NCI-H2107 treated with DMSO at 0.1 percent for 48 hours (cell line): ENCODE measurements at regions not wholly inside any gene's neighbourhood (a gene's known extent, or its start where the extent isn't known, plus 50 kb on each side); places are given as distances from the start of the nearest gene placed in this dataset.
A peak's percentile ranks its signal among the peaks of the same experiment; 100 is the strongest.
"Not testable (repeated sequence)": the region's sequence is repeated elsewhere in the genome, so short reads cannot be mapped to it uniquely, and the experiment has no call there.

Source experiments
- DNase-seq: peaks from one replicate; lab custom pipeline; 2025; ENCODE audit not compliant: unreplicated experiment; lab: John Stamatoyannopoulos, UW

- no peak for DNase-seq
These were observed 950.1 kb downstream of the TBL1XR1 start for GRCh38 chr3:176247191-176247590.

DNA sequence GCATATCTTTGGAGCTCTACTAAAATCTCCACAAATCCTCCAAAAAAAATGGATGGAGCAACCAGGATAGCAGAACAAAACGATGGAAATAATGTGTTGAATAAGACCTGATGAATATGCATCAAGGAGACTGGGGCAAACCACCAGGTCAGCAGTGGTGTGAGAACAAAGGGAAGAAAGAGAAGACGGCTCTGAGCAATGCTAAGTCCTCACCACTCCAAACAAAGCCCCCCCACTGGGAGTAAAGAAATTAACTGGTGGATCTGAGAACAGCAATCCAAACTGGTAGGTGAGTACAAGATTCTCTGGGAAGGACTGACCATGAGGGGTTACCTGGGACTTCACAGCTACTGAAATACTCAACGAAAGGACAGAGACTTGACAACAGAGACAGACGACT is 977.3 kb downstream of the TBL1XR1 start:
- DNase-seq: no peak

DNA sequence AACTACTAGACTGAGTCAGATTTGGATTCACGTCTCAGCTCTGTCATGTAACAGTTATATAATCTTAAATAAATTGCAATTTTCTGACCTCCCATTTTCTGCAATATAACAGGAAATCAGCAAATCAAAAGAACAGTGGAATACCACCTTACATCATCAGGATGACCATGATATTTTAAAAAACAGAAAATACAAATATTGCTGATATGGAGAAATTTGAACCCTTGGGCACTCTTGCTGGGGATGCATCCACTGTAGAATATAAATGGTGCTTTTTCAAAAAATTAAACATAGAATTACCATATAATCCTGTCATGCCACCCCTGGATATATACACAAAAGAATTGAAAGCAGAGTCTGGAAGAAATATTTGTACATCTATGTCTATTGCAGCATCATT is 982.5 kb downstream of the TBL1XR1 start:
- no peak for DNase-seq

GRCh38 chr3:176213314-176213713 is 984.0 kb downstream of the TBL1XR1 start:
- DNase-seq: not testable (repeated sequence)

- no peak for DNase-seq
These were observed 988.4 kb downstream of the TBL1XR1 start for GRCh38 chr3:176208915-176209314.

GRCh38 chr3:176208283-176208682 is 989.0 kb downstream of the TBL1XR1 start:
- DNase-seq: no peak

- no peak for DNase-seq
These were observed 990.5 kb downstream of the TBL1XR1 start for GRCh38 chr3:176206809-176207208.

GRCh38 chr3:176202652-176203051 is 994.6 kb downstream of the TBL1XR1 start:
- no peak for DNase-seq

- no peak for DNase-seq
These were observed 1004.1 kb downstream of the TBL1XR1 start for GRCh38 chr3:176193032-176193730.

- no peak for DNase-seq
These were observed 1006.5 kb downstream of the TBL1XR1 start for GRCh38 chr3:176190755-176191154.

- DNase-seq: no peak
These were observed 1014.1 kb downstream of the TBL1XR1 start for GRCh38 chr3:176183181-176183580.

- no peak for DNase-seq
These were observed 1023.2 kb downstream of the TBL1XR1 start for GRCh38 chr3:176174060-176174459.

GRCh38 chr3:176172492-176172891 is 1024.8 kb downstream of the TBL1XR1 start:
- no peak for DNase-seq

- no peak for DNase-seq
These were observed 1030.0 kb downstream of the TBL1XR1 start for GRCh38 chr3:176167272-176167671.

DNA sequence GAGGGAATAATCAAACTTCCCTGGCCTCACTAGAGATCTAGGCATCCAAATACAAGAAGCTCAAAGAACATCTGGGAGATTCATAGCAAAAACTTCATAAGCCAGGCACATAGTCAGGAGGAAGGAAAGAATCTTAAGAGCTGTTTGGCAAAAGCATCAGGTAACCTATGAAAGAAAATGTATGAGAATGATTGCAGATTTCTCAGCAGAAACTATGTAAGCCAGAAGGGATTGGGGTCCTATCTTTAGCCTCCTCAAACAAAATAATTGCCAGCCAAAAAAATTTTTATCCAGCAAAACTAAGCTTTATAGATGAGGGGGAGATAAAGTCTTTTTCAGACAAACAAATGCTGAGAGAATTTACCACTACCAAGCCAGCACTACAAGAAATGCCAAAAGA is 1036.3 kb downstream of the TBL1XR1 start:
- no peak for DNase-seq

- no peak for DNase-seq
These were observed 1037.5 kb downstream of the TBL1XR1 start for GRCh38 chr3:176159796-176160195.

- no peak for DNase-seq
These were observed 1042.3 kb downstream of the TBL1XR1 start for GRCh38 chr3:176155012-176155411.

GRCh38 chr3:176149567-176149966 is 1047.7 kb downstream of the TBL1XR1 start:
- no peak for DNase-seq

GRCh38 chr3:176147251-176147650 is 1050.0 kb downstream of the TBL1XR1 start:
- DNase-seq: peak; percentile 95

DNA sequence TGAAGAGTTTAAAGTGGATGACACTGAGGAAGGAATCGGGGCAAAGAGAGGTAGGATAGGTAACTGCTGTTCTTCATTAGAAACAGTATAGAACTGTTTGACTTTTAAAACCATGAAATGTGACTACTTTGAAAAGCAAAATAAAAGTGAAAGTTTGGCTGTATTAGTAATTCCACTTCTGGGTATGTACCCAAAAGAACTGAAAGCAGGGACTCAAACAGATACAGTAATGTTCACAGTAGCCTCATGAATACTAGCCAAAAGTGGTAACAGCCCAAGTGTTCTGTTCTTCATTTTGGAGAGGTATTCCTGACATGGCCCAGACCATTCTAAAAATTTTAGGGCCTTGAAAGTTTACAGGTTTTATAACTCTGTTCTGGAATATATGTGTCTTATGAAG is 1055.4 kb downstream of the TBL1XR1 start:
- no peak for DNase-seq

DNA sequence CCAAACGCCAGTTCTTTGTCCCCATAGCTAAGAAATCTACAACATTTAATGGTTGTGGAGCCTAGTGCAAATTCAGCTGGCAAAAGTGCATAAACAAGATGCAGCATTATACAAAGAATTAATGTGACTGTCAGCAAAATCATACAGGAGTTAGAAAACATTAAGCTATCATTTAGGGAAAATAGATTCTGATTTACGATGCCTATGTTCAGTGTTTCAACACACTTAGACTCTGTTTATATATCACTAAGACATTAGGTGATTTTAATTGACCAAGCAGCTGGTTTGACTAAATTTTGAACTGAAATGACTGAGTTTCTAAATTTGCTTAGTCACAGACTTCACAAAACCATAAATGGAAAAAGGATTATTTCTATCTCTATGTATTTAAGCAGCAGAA is 1076.8 kb downstream of the TBL1XR1 start:
- no peak for DNase-seq

DNA sequence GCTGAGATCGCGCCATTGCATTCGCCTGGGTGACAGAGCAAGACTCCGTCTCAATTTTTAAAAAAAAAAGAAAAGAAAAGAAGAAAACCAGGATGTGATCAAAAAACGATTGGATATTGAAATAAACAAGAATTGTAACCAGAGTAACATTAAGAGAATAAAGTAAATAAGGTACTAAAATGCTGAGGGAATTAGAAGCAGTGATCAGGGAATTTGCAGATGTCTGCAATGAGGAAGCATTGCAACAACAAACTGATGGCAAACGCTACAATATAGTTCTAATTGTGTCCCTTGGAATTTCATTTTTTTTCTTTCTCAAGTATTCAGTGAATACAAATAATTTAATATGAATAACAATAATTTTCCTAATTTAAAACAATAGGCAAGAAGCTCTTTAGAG is 1077.5 kb downstream of the TBL1XR1 start:
- no peak for DNase-seq

DNA sequence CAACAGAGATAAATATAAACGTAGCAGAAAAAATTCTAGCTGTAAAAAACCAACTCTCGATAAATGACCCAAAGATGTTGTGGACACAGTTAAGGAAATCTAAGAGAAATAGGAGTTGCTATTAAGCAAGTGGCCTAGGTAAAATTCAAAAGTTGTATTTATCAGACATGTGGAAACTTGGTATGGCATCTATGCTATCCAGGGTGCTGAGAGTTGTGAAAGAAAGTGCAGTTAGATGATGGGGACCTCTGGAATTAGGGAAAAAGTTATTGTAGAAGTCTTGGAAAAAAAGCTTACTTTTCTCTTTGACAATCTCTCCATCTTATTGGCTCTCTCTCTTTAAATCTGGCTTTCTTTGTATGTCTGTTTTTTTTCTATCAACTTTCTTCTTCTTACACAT is 1090.9 kb downstream of the TBL1XR1 start:
- no peak for DNase-seq
